Vagina (tissue), 2 donors: ENCODE measurements at regions not wholly inside any gene's neighbourhood (a gene's known extent, or its start where the extent isn't known, plus 50 kb on each side); places are given as distances from the start of the nearest gene placed in this dataset.

Source experiments
- CTCF ChIP-seq, 3 experiments: fragments of 450-650 bp in 2 of 3; fragments of 200-600 bp in 1 of 3; sonication (generic) in 1 of 3; IDR thresholded peaks; one replicate each; pipeline ENCODE4 v1.5.1; 2017 to 2019; ENCODE audit warnings: antibody characterized with exemption in 3 of 3, mild to moderate bottlenecking in 2 of 3, moderate library complexity in 2 of 3
- POLR2A ChIP-seq, 2 donors: fragments of 450-650 bp; IDR thresholded peaks; one replicate each; pipeline ENCODE4 v1.6.1; 2017; ENCODE audit warnings: antibody characterized with exemption in 2 of 2, mild to moderate bottlenecking in 2 of 2, moderate library complexity in 2 of 2

DNA sequence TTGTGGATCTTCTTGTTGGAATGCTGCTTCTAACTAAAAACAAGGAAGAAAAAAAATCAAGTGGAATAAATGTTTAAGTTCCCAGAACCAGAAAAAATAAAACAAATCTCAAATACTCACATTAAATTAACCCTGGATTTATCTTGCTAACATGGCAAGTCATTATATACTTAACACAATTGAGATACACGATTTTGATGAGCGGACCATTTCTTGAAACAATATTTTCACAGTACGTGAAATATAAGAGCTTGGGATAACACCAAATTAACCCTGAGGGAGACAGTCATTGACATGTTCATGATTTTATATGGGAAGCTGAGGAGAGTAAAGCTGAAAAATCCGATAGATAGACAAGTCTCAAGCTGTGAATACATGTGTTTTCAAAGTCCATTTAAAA lies 128.6 kb downstream of the PTCSC3 start:
- TF ChIP-seq CTCF (IDR thresholded peaks at IDR 0.05), result no peak
- TF ChIP-seq POLR2A (IDR thresholded peaks at IDR 0.05), result no peak
